ENCODE measurements at regions not wholly inside any gene's neighbourhood (a gene's known extent, or its start where the extent isn't known, plus 50 kb on each side); places are given as distances from the start of the nearest gene placed in this dataset.
"Not testable (repeated sequence)": the region's sequence is repeated elsewhere in the genome, so short reads cannot be mapped to it uniquely, and the experiment has no call there.

GRCh38 chr16:86244936-86245335 lies 265.4 kb upstream of the FOXF1 start:
- DNase-seq: no peak

GRCh38 chr16:86245351-86245750 lies 265.0 kb upstream of the FOXF1 start:
- DNase-seq: no peak

GRCh38 chr16:86245895-86246294 lies 264.4 kb upstream of the FOXF1 start:
- no peak for DNase-seq

GRCh38 chr16:86248310-86248905 lies 261.9 kb upstream of the FOXF1 start:
- no peak for DNase-seq

- DNase-seq: no peak
Observed at GRCh38 chr16:86249631-86250030, 260.7 kb upstream of the FOXF1 start.

- DNase-seq: no peak
Observed at GRCh38 chr16:86251682-86252081, 258.6 kb upstream of the FOXF1 start.

- no peak for DNase-seq
Observed at GRCh38 chr16:86252596-86252995, 257.7 kb upstream of the FOXF1 start.

GRCh38 chr16:86255966-86256365 lies 254.4 kb upstream of the FOXF1 start:
- no peak for DNase-seq

- DNase-seq: no peak
Observed at GRCh38 chr16:86256995-86257394, 253.3 kb upstream of the FOXF1 start.

GRCh38 chr16:86257546-86257945 lies 252.8 kb upstream of the FOXF1 start:
- DNase-seq: no peak

GRCh38 chr16:86258713-86259112 lies 251.6 kb upstream of the FOXF1 start:
- DNase-seq: no peak

GRCh38 chr16:86259499-86259898 lies 250.8 kb upstream of the FOXF1 start:
- DNase-seq: no peak

GRCh38 chr16:86261379-86261778 lies 248.9 kb upstream of the FOXF1 start:
- DNase-seq: no peak

- not testable (repeated sequence) for DNase-seq
Observed at GRCh38 chr16:86267657-86268056, 242.7 kb upstream of the FOXF1 start.

- no peak for DNase-seq
Observed at GRCh38 chr16:86270696-86271095, 239.6 kb upstream of the FOXF1 start.

- DNase-seq: no peak
Observed at GRCh38 chr16:86272744-86273143, 237.6 kb upstream of the FOXF1 start.

GRCh38 chr16:86277221-86277620 lies 233.1 kb upstream of the FOXF1 start:
- no peak for DNase-seq

- not testable (repeated sequence) for DNase-seq
Observed at GRCh38 chr16:86277859-86278258, 232.5 kb upstream of the FOXF1 start.

GRCh38 chr16:86281421-86281820 lies 228.9 kb upstream of the FOXF1 start:
- no peak for DNase-seq

- no peak for DNase-seq
Observed at GRCh38 chr16:86283944-86284343, 226.4 kb upstream of the FOXF1 start.

- DNase-seq: no peak
Observed at GRCh38 chr16:86285421-86285820, 224.9 kb upstream of the FOXF1 start.

GRCh38 chr16:86285938-86286921 lies 224.1 kb upstream of the FOXF1 start:
- DNase-seq: no peak

- no peak for DNase-seq
Observed at GRCh38 chr16:86286991-86287663, 223.2 kb upstream of the FOXF1 start.

Measured in activated CD4-positive, alpha-beta T cell treated with anti-CD3 and anti-CD28 coated beads for 4 hours (primary cell).